Activated naive CD4-positive, alpha-beta T cell treated with anti-CD3 and anti-CD28 coated beads, Interleukin-2, amount 10 ng/mL, durations not matched to agents 7 days and 5 days (primary cell): ENCODE measurements at regions not wholly inside any gene's neighbourhood (a gene's known extent, or its start where the extent isn't known, plus 50 kb on each side); places are given as distances from the start of the nearest gene placed in this dataset.

Experiments used
- CTCF ChIA-PET: fragments of 350-600 bp; sonication (Branson Sonifier 250); formaldehyde crosslinking; loops from one replicate; lab custom pipeline; 2021; ENCODE audit warnings: antibody characterized with exemption; lab: Charles Lee
- DNase-seq: peaks from one replicate; pipeline ENCODE4 v3.0.0-alpha.2; 2020
- H3K27ac Mint-ChIP-seq: one replicate; pipeline ENCODE4 v1.8.0; 2021; ENCODE audit warnings: mild to moderate bottlenecking, moderate library complexity, mixed read lengths
- H3K27me3 Mint-ChIP-seq: one replicate; pipeline ENCODE4 v1.8.0; 2021; ENCODE audit warnings: mild to moderate bottlenecking, mixed read lengths
- H3K36me3 Mint-ChIP-seq: one replicate; pipeline ENCODE4 v1.8.0; 2021; ENCODE audit warnings: mixed read lengths
- H3K4me1 Mint-ChIP-seq: one replicate; pipeline ENCODE4 v1.8.0; 2021; ENCODE audit warnings: mixed read lengths
- H3K4me3 Mint-ChIP-seq: one replicate; pipeline ENCODE4 v1.8.0; 2021; ENCODE audit warnings: mild to moderate bottlenecking, moderate library complexity, mixed read lengths
- H3K9me3 Mint-ChIP-seq: one replicate; pipeline ENCODE4 v1.8.0; 2021; ENCODE audit warnings: mixed read lengths

- peaks cover 11% of the 10 kb centered on the region for H3K9me3 Mint-ChIP-seq
- CTCF ChIA-PET, result no interaction called here
These were observed 74.0 kb upstream of the CTNNB1 start for GRCh38 chr3:41125258-41125657.

GRCh38 chr3:41126472-41126871 is 72.8 kb upstream of the CTNNB1 start:
- CTCF ChIA-PET, result interaction anchor here (0.9 kb wide), 1 partner anchor 9 kb away, joined by 3 read pairs; no protein-coding TSS in a partner anchor
- Mint-ChIP-seq H3K4me1 (no peaks in the 10 kb centered on the region), H3K9me3 (peaks cover 11% of the 10 kb centered on the region), H3K4me3 (no peak overlapping the region), H3K36me3 (no peaks in the 10 kb centered on the region), H3K27ac (no peak overlapping the region), H3K27me3 (peaks cover 7% of the 10 kb centered on the region)
- DNase-seq, result no peak

More at GRCh38 chr3:41125258-41125657, 74.0 kb upstream of the CTNNB1 start:
- DNase-seq, result no peak
- H3K4me3 Mint-ChIP-seq, result no peak overlapping the region
- H3K27ac Mint-ChIP-seq, result no peak overlapping the region
- no peaks in the 10 kb centered on the region for H3K36me3 Mint-ChIP-seq
- H3K27me3 Mint-ChIP-seq, result peaks cover 9% of the 10 kb centered on the region
- H3K4me1 Mint-ChIP-seq, result no peaks in the 10 kb centered on the region

DNA sequence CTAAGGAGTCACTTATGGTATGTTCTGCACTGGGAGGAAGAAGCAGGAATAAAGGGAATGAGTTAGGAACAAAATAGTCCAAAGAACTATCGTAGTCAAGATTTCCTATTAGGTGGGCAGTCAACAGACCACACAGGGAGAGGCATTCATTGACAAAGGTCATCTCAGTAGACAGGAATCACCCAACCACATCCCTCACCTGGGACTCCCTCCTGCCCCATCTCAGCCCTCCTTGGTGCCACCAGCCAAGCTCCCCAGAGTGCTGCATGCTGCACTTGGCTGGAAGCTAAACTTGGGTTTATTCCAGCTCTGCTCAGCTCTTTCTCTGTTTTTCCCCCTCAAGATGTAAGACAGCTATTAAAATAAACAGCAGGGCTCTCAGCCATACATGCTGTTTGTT is 72.3 kb upstream of the CTNNB1 start:
- no peak for DNase-seq
- H3K27me3 Mint-ChIP-seq, result peaks cover 5% of the 10 kb centered on the region
- peaks cover 11% of the 10 kb centered on the region for H3K9me3 Mint-ChIP-seq
- CTCF ChIA-PET, result no interaction called here
- no peaks in the 10 kb centered on the region for H3K4me1 Mint-ChIP-seq
- no peak overlapping the region for H3K27ac Mint-ChIP-seq
- H3K36me3 Mint-ChIP-seq, result no peaks in the 10 kb centered on the region
- no peak overlapping the region for H3K4me3 Mint-ChIP-seq

DNA sequence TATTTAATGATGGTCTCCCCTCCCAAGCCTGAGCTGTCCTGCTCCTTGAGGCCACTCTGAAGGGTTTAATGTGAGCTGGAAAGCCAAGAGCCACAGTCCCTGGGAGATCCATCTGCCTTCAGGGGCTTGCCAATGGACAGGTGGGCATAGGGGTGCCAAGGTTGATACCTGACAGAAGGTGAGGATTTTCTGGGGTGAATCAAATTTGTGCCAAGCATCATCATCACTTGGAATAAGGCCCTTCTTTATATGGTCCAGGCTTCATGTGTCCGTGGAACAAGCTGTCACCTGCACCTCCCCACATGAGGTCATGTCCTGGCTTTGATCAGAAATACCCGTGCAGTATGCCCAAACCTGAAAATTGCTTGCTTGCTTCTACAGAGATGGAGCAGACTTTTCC is 71.9 kb upstream of the CTNNB1 start:
- no peak overlapping the region for H3K27ac Mint-ChIP-seq

GRCh38 chr3:41129731-41130130 is 69.6 kb upstream of the CTNNB1 start:
- H3K27ac Mint-ChIP-seq, result no peak overlapping the region
- no peak overlapping the region for H3K4me3 Mint-ChIP-seq
- CTCF ChIA-PET, result no interaction called here
- peaks cover 5% of the 10 kb centered on the region for H3K27me3 Mint-ChIP-seq
- H3K9me3 Mint-ChIP-seq, result peaks cover 11% of the 10 kb centered on the region
- H3K4me1 Mint-ChIP-seq, result no peaks in the 10 kb centered on the region
- no peaks in the 10 kb centered on the region for H3K36me3 Mint-ChIP-seq
- DNase-seq, result no peak

More for the DNA sequence above, 71.9 kb upstream of the CTNNB1 start:
- H3K27me3 Mint-ChIP-seq, result peaks cover 5% of the 10 kb centered on the region
- no peaks in the 10 kb centered on the region for H3K4me1 Mint-ChIP-seq
- peaks cover 11% of the 10 kb centered on the region for H3K9me3 Mint-ChIP-seq
- no peak for DNase-seq
- CTCF ChIA-PET, result no interaction called here
- H3K36me3 Mint-ChIP-seq, result no peaks in the 10 kb centered on the region
- no peak overlapping the region for H3K4me3 Mint-ChIP-seq

DNA sequence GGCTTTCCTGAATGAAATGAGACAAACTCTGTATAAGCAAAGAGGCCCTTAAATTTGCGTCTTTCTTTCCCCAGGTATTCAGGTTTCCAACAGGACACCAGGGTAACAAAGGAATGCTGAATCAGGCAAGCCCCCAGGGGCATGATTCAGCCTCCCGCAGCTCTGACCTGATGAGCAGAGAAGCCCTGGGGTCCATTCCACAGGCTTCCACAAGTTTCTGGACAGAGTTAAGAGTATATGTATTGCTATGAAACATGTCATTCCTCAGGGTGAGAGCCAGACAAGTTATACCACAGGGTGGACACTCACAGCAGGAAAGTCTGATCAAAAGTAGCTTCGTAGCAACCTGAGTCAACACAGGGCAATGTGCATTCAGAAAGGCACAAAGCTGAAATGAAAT is 68.1 kb upstream of the CTNNB1 start:
- Mint-ChIP-seq H3K4me3 (no peak overlapping the region), H3K27ac (no peak overlapping the region)
- CTCF ChIA-PET, result no interaction called here

GRCh38 chr3:41137686-41138111 is 61.6 kb upstream of the CTNNB1 start:
- DNase-seq, result no peak
- Mint-ChIP-seq H3K4me3 (no peak overlapping the region), H3K9me3 (no peaks in the 10 kb centered on the region), H3K27ac (no peak overlapping the region), H3K36me3 (no peaks in the 10 kb centered on the region), H3K4me1 (no peaks in the 10 kb centered on the region), H3K27me3 (no peaks in the 10 kb centered on the region)
- CTCF ChIA-PET, result no interaction called here

More for the DNA sequence above, 68.1 kb upstream of the CTNNB1 start:
- no peaks in the 10 kb centered on the region for H3K36me3 Mint-ChIP-seq
- H3K27me3 Mint-ChIP-seq, result peaks cover under 1% of the 10 kb centered on the region
- peaks cover 5% of the 10 kb centered on the region for H3K9me3 Mint-ChIP-seq
- DNase-seq, result no peak
- no peaks in the 10 kb centered on the region for H3K4me1 Mint-ChIP-seq

- CTCF ChIA-PET, result no interaction called here
- Mint-ChIP-seq H3K27me3 (no peaks in the 10 kb centered on the region), H3K4me3 (no peak overlapping the region), H3K9me3 (no peaks in the 10 kb centered on the region), H3K27ac (no peak overlapping the region), H3K36me3 (no peaks in the 10 kb centered on the region), H3K4me1 (no peaks in the 10 kb centered on the region)
- no peak for DNase-seq
These were observed 61.2 kb upstream of the CTNNB1 start for GRCh38 chr3:41138146-41138545.

DNA sequence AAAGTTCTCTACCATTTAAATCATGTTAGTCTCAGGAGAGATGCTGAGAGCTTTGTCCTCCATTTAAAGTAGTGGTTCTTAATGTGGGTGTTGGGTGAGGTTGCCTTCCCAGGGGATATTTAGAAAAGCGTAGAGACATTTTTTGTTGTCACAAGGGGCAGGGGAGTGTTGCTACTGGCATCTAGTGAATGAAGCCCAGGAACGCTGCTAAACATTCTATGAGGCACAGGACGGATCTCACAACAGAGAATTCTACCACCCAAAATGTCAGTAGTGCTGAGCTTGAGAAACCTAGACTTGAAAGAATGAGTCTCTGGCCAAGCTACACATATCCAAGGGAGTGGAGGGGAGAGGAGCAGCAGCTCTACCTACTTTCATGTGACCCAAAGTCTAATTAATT is 60.7 kb upstream of the CTNNB1 start:
- Mint-ChIP-seq H3K27me3 (no peaks in the 10 kb centered on the region), H3K4me3 (no peak overlapping the region), H3K9me3 (no peaks in the 10 kb centered on the region), H3K4me1 (no peaks in the 10 kb centered on the region), H3K36me3 (no peaks in the 10 kb centered on the region), H3K27ac (no peak overlapping the region)
- no peak for DNase-seq
- CTCF ChIA-PET, result no interaction called here

GRCh38 chr3:41140242-41140641 is 59.1 kb upstream of the CTNNB1 start:
- no peak for DNase-seq
- H3K9me3 Mint-ChIP-seq, result no peaks in the 10 kb centered on the region
- CTCF ChIA-PET, result no interaction called here
- no peak overlapping the region for H3K27ac Mint-ChIP-seq
- H3K4me3 Mint-ChIP-seq, result no peak overlapping the region
- no peaks in the 10 kb centered on the region for H3K4me1 Mint-ChIP-seq
- no peaks in the 10 kb centered on the region for H3K27me3 Mint-ChIP-seq
- H3K36me3 Mint-ChIP-seq, result no peaks in the 10 kb centered on the region

- DNase-seq, result no peak
- Mint-ChIP-seq H3K27me3 (no peaks in the 10 kb centered on the region), H3K4me3 (no peak overlapping the region), H3K9me3 (peaks cover 4% of the 10 kb centered on the region), H3K36me3 (no peaks in the 10 kb centered on the region), H3K27ac (no peak overlapping the region), H3K4me1 (no peaks in the 10 kb centered on the region)
- CTCF ChIA-PET, result no interaction called here
These were observed 57.7 kb upstream of the CTNNB1 start for GRCh38 chr3:41141433-41142167.

DNA sequence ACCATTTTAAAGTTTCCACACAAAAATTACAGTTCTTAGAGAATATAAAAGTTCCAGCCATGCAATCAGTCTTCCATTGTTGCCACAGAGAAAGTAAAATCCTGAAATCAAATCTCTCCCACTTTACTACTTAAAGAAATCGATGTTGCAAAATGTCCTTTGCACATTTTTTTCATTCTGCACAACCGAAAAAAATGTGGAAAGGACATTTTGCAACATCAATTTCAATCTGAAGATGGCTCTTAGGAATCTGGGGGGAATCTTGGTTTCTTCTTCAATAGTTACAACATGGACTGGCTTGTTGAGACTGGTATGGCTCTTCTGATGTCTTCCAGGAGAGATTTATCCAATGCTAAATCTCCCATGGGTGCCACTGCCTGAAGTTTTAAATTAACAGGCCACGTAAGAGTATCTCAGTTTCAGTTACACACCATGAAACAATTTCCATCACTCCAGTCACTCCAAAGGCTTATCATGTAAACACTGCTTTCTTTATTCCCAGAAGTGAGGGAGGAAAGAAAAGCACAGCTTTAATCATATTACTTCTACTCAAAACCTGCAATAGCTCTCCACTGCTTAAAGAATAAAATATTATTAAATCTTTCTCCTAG is 55.8 kb upstream of the CTNNB1 start:
- H3K27me3 Mint-ChIP-seq, result no peaks in the 10 kb centered on the region
- no peaks in the 10 kb centered on the region for H3K36me3 Mint-ChIP-seq
- no peak for DNase-seq
- no peaks in the 10 kb centered on the region for H3K4me1 Mint-ChIP-seq
- no peak overlapping the region for H3K27ac Mint-ChIP-seq
- no peak overlapping the region for H3K4me3 Mint-ChIP-seq
- CTCF ChIA-PET, result no interaction called here
- H3K9me3 Mint-ChIP-seq, result peaks cover 9% of the 10 kb centered on the region

GRCh38 chr3:41144631-41145030 is 54.7 kb upstream of the CTNNB1 start:
- Mint-ChIP-seq H3K27me3 (no peaks in the 10 kb centered on the region), H3K4me3 (no peak overlapping the region), H3K9me3 (peaks cover 9% of the 10 kb centered on the region), H3K36me3 (no peaks in the 10 kb centered on the region), H3K4me1 (no peaks in the 10 kb centered on the region), H3K27ac (no peak overlapping the region)
- CTCF ChIA-PET, result no interaction called here
- no peak for DNase-seq

- Mint-ChIP-seq H3K36me3 (no peaks in the 10 kb centered on the region), H3K27ac (no peak overlapping the region), H3K27me3 (no peaks in the 10 kb centered on the region), H3K9me3 (peaks cover 9% of the 10 kb centered on the region), H3K4me3 (no peak overlapping the region), H3K4me1 (no peaks in the 10 kb centered on the region)
- no peak for DNase-seq
- CTCF ChIA-PET, result no interaction called here
These were observed 50.8 kb upstream of the CTNNB1 start for GRCh38 chr3:41148478-41148877.

DNA sequence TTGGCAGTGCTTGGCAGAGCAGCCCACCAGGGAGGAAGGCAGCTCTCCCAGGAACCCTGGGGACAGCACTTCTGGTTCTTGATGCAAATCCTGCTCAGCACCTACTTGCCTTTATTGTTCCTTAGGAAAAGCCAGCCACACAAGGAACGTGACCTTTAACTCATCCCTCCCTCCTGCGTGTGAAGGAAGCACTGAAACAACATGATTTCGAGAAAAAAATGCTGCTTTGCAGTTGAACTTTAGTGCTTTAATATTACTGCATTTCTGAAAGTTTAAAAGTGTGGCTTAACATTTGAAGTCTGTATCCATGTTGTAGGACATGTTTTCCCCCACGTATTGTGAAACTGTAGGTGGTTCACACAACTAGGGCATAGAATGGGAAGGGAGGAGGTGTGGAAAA is 50.4 kb upstream of the CTNNB1 start:
- Mint-ChIP-seq H3K9me3 (peaks cover 9% of the 10 kb centered on the region), H3K27ac (no peak overlapping the region), H3K4me3 (no peak overlapping the region), H3K4me1 (no peaks in the 10 kb centered on the region), H3K27me3 (no peaks in the 10 kb centered on the region), H3K36me3 (no peaks in the 10 kb centered on the region)
- DNase-seq, result no peak
- CTCF ChIA-PET, result no interaction called here
